Neural cell (in vitro differentiated cells): ENCODE measurements at regions not wholly inside any gene's neighbourhood (a gene's known extent, or its start where the extent isn't known, plus 50 kb on each side); places are given as distances from the start of the nearest gene placed in this dataset.

Source experiments
- EP300 ChIP-seq: fragments of 450-650 bp; conservative IDR thresholded peaks from 2 replicates; pipeline ENCODE4 v1.6.1; 2014; ENCODE audit warnings: antibody characterized with exemption, mild to moderate bottlenecking, moderate library complexity; ENCODE audit not compliant: poor library complexity, severe bottlenecking
- EZH2 ChIP-seq: fragments of 200-600, 300-800 bp; shearing (Covaris generic), sonication (generic); IDR thresholded peaks from 2 replicates; pipeline ENCODE4 v1.6.1; 2014; ENCODE audit warnings: antibody characterized with exemption, low read length, borderline replicate concordance, mild to moderate bottlenecking; ENCODE audit not compliant: insufficient read depth, poor library complexity, severe bottlenecking
- MXI1 ChIP-seq: fragments of 450-650 bp; conservative IDR thresholded peaks from 2 replicates; pipeline ENCODE4 v1.6.1; 2014; ENCODE audit warnings: antibody characterized with exemption, mild to moderate bottlenecking; ENCODE audit not compliant: poor library complexity, severe bottlenecking
- POLR2AphosphoS5 ChIP-seq: IDR thresholded peaks from 2 replicates; pipeline ENCODE4 v1.6.1; 2012
- RAD21 ChIP-seq: fragments of 450-650 bp; conservative IDR thresholded peaks from 2 replicates; pipeline ENCODE4 v1.6.1; 2014; ENCODE audit warnings: antibody characterized with exemption, mild to moderate bottlenecking, moderate library complexity
- SMC3 ChIP-seq: fragments of 450-650 bp; conservative IDR thresholded peaks from 2 replicates; pipeline ENCODE4 v1.6.1; 2014; ENCODE audit warnings: antibody characterized with exemption, mild to moderate bottlenecking, moderate library complexity; ENCODE audit not compliant: poor library complexity
- TAF1 ChIP-seq: IDR thresholded peaks from 2 replicates; pipeline ENCODE4 v1.6.1; 2012; ENCODE audit warnings: low read depth
- TF ChIP-seq, protein P1 (sequence below): fragments of 450-650 bp; IDR thresholded peaks from 2 replicates; pipeline ENCODE4 v1.5.1; 2014; ENCODE audit warnings: antibody characterized with exemption, mild to moderate bottlenecking, moderate library complexity; ENCODE audit not compliant: poor library complexity, severe bottlenecking
- TF ChIP-seq, protein P2 (sequence below): IDR thresholded peaks from 2 replicates; pipeline ENCODE4 v1.6.1; 2012; ENCODE audit warnings: borderline replicate concordance

DNA sequence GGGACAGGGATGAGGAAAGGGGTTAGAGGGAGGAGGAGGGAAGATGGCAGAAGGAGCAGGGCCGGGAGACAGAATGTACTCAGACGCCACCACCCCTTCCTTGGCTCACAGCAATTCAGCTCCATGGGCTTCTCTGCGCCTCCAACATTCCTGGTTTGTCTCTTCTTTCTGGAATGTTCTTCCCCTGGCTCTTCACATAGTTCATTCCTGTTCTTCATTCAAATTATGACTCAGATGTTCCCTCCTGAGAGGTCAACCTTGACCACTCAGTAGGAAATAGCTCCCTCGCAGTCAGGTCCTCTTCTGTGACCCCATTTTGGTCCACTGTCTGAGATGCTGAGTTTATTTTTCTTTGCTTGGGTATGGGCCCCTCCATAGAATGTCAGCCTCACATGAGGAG is 203.2 kb downstream of the C1orf94 start:
- TF ChIP-seq, protein P1, sequence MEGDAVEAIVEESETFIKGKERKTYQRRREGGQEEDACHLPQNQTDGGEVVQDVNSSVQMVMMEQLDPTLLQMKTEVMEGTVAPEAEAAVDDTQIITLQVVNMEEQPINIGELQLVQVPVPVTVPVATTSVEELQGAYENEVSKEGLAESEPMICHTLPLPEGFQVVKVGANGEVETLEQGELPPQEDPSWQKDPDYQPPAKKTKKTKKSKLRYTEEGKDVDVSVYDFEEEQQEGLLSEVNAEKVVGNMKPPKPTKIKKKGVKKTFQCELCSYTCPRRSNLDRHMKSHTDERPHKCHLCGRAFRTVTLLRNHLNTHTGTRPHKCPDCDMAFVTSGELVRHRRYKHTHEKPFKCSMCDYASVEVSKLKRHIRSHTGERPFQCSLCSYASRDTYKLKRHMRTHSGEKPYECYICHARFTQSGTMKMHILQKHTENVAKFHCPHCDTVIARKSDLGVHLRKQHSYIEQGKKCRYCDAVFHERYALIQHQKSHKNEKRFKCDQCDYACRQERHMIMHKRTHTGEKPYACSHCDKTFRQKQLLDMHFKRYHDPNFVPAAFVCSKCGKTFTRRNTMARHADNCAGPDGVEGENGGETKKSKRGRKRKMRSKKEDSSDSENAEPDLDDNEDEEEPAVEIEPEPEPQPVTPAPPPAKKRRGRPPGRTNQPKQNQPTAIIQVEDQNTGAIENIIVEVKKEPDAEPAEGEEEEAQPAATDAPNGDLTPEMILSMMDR: no peak
- TF ChIP-seq RAD21 (no peak), EZH2 (no peak), TAF1 (no peak), POLR2AphosphoS5 (no peak), EP300 (no peak), SMC3 (no peak), MXI1 (no peak)
- TF ChIP-seq, protein P2, sequence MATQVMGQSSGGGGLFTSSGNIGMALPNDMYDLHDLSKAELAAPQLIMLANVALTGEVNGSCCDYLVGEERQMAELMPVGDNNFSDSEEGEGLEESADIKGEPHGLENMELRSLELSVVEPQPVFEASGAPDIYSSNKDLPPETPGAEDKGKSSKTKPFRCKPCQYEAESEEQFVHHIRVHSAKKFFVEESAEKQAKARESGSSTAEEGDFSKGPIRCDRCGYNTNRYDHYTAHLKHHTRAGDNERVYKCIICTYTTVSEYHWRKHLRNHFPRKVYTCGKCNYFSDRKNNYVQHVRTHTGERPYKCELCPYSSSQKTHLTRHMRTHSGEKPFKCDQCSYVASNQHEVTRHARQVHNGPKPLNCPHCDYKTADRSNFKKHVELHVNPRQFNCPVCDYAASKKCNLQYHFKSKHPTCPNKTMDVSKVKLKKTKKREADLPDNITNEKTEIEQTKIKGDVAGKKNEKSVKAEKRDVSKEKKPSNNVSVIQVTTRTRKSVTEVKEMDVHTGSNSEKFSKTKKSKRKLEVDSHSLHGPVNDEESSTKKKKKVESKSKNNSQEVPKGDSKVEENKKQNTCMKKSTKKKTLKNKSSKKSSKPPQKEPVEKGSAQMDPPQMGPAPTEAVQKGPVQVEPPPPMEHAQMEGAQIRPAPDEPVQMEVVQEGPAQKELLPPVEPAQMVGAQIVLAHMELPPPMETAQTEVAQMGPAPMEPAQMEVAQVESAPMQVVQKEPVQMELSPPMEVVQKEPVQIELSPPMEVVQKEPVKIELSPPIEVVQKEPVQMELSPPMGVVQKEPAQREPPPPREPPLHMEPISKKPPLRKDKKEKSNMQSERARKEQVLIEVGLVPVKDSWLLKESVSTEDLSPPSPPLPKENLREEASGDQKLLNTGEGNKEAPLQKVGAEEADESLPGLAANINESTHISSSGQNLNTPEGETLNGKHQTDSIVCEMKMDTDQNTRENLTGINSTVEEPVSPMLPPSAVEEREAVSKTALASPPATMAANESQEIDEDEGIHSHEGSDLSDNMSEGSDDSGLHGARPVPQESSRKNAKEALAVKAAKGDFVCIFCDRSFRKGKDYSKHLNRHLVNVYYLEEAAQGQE: no peak
